ENCODE measurements at regions not wholly inside any gene's neighbourhood (a gene's known extent, or its start where the extent isn't known, plus 50 kb on each side); places are given as distances from the start of the nearest gene placed in this dataset.

DNA sequence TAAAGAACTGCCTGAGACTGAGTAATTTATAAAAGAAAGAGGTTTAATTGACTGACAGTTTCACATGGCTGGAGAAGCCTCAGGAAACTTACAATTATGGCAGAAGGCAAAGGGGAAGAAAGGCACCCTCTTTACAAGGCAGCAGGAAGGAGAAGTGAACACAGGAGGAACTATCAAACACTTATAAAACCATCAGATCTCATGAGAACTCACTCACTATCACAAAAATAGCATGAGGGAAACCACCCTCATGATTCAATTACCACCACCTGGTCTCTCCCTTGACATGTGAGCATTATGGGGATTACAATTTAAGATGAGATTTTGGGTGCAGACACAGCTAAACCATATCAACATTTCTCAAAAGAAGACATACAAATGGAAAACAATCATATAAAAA lies 266.3 kb downstream of the EPM2A start:
- DNase-seq, result no peak

DNA sequence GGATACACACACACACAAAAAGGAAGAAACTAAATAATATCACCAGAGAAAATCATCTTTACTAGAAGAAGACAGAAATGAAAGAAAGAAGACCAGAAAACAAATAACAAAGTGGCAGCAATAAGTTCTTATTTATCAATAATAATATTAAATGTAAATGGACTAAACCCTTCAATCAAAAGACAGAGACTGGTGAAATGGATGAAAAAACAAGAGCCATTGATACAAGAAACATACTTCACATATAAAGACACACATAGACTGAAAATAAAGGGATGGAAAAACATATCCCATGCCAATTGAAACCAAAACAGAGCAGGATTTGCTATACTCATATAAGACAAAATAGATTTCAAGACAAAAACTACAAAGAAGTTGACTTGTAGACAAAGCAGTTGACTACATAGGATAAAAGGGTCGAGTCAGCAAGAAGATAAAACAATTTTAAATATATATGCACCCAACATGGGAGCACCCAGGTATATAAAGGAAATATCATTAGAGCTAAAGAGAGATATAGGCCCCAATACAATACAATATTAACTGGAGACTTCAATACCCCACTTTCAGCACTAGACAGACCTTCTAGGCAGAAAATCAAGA lies 259.4 kb downstream of the EPM2A start:
- no peak for DNase-seq

DNA sequence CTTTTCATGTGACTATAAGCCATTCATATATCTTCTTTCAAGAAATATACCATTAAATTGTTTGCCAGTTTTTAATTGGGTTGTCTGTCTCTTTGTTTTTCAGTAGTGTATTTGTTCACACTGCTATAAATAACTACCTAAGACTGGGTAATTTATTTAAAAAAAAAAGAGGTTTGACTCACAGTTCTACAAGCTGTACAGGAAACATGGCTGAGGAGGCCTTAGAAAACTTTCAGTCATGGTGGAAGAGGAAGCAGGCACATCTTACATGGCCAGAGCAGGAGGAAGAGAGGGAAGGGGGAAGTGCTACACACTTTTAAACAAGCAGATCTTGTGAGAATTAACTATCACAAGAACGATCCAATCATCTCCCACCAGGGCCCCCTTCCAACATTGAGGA lies 255.3 kb downstream of the EPM2A start:
- no peak for DNase-seq

DNA sequence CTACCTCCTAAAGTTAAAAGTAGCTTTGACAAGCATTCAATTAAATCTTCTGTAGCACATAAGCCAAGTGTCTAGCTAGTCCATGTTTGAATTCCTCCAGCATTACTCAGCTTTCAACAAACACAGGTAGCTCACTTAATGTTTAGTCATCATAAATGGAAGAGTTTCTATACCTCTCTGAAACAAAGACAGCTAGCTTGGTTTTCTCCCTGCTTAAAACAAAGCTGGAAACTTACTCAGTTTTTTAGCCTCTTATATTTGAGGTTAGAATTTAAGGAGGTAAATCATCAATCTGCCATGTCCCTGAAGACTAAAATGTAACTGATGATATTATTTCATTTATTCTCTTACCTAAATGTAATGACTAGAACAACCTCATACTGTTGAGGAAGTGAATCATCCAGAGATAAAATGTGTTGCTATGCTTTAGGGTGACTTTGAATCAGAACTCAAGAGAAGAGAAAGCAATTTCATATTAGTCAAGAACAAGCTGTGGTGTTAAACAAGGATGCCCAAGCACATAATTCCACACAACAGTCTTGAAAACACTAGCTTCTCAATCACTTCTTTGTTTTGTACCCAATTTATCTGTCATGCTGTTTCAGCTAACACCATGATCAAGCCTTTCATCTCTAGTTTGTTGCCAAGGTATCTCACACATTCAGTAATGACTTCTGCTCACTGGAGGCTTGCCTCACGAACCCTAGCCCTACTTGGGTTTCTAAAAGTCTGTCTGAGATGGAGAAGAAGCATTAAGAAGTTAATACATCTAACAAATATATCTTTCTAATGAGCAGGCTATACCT lies 251.9 kb downstream of the EPM2A start:
- no peak for DNase-seq

DNA sequence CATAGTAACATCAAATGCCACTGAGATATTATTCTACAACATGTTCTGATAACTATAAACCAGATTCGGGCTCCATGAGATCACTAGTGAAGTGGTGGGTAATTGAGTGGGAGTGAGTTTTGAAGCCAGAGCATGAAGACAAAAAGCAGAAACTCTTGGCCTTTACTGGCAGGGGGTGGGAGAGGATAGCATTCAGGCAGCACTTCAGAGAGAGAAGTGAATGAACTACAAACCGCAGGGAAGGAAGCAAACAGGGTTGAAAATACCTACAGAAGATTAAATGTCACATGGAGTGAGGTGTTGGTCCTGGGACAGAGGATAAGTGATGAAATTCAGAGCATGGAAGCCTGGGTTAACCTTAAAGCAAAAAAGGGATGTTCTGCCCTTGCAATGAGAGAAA lies 250.0 kb downstream of the EPM2A start:
- no peak for DNase-seq

DNA sequence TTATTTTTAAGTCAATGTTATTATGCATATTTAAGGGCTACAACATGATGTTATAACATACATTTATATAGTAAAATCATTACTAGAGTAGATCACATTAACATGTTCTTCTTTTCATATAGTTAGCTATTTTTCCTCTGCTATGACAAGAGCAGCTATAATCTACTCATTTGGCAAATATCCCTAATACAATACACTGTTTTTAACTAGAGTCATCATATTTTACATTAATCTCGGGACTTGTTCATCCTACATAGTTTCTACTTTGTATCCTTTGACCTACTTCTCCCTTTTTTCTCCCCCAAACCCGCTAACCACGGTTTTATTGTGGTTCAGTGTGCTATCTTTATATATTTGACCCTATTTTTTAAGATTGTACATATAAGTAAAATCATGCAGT lies 249.0 kb downstream of the EPM2A start:
- no peak for DNase-seq

DNA sequence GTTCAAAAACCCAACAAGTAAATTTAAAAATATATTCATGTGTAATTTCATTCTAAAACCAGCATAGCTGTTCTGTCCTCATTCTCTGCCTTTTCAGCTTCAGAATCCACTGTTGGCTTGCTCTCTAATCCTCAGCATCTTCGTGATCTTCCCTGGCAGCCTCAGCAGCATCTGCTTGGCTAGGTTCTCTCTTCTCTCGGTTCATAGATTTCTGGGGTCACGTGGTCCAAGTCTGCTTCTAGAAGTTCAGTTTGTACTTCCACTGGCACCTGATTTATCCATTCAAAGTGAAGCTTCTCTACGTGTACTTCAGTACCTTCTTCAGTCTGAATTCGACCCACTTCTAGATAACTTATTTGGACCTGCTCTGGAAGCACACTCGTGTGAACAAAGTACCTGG lies 245.7 kb downstream of the EPM2A start:
- DNase-seq, result no peak

DNA sequence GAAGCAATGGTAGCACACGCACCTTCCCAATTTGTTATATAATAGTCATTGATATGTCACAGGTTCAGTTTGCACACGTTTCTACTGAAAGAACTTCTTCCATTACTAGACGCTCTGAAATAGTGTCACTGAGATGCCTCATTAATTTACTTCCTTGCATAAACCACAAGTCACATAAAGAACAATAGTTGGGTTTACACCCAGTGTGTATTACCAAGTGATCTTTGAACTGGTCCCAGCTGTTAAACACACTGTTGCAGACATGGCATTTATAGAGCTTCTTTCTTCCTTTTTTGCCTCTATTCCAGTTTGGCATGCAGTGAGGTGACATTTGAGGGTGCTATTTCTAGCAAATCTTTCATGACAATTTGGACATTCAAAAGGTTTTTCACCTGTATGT lies 245.3 kb downstream of the EPM2A start:
- DNase-seq, result no peak

DNA sequence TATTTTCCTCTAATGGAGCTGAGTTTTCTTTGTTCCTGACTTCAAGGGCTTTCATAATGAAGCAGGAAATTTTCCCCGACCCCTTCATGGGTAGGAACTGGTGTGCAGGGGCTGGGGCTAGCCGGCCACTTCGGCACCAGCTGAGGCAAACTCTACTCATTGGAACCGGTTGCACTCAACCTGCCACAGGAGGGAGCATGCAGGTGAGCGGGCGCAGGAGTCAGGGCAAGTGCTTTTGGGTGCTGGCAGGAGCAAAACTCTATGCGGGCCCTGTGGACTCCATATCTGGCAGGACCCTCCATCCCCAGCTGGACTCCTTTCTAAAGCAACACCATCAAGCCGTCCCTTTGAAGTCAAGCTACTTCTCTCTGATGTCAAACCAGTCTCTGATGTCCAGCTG lies 244.2 kb downstream of the EPM2A start:
- no peak for DNase-seq

DNA sequence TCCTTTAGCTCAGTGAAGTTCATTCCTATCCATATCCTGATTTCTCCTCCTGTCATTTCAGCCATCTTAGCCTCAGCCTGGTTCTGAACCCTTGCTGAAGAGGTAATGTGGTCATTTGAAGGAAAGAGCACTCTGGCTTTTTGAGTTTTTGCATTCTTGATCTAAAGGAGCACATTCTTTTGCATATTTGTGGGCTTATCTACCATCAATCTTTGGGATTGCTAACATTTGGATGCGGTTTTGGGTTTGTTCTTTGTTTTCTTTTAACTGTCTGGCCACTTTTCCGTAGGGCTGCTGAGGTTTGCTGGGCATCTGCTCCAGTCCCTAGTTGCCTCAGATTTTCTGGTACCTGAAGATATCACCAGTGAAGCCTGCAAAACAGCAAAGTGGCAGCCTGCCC lies 238.3 kb downstream of the EPM2A start:
- DNase-seq, result no peak

DNA sequence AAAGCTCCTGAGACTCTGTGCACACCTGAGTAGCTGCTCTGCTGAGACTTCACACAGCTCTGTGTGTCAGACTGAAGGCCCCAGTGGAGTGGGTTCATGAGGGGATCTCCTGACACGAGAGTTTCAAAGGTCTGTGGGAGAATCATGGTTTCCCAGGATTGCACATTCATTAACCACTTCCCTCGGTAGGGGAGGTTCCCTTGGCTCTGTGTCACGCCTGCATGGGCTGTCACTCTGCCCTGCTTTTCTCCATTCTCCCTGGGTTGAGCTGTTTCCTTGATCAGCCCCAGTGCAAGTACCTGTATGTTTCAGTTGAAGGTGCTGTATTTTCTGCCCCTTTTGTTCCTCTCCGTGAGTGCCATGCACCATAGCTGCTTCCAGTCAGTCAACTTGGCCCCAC lies 236.9 kb downstream of the EPM2A start:
- DNase-seq, result no peak

DNA sequence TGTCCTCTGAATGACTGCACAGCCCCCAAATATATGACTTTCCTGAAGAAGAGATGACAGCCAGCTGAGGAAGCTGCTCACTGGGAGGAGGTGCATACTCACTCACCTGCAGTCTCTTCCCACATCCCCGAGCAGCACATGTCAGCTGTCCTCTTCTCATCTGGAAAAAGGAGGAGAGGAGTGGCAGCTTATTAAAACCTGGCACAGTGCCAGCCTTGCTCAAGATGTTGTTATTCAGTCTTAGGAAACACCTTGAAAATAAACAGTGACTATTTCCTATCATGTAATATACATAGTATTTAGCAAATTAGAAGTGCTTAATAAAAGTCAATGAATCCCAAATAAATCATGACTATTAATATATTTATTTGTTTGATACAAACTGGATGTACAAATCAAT lies 232.9 kb downstream of the EPM2A start:
- DNase-seq, result peak; percentile 2

DNA sequence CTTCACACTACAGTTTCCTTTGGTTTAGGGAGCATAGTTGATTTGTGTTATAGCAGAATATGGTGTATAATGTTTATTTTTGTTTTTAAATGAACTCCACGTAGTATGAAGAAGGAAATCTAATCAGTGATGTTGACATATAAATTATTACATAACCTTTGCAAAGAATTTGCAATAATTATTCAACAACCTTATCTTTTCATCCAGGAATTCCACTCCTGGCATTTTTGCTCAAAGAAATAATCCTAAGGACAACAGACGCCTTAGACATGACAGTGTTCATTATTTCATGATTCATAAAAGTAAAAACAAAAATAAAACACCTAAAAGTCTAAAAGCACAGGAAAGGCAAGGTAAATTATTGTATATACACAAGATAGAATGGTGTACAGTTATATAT lies 229.2 kb downstream of the EPM2A start:
- no peak for DNase-seq

DNA sequence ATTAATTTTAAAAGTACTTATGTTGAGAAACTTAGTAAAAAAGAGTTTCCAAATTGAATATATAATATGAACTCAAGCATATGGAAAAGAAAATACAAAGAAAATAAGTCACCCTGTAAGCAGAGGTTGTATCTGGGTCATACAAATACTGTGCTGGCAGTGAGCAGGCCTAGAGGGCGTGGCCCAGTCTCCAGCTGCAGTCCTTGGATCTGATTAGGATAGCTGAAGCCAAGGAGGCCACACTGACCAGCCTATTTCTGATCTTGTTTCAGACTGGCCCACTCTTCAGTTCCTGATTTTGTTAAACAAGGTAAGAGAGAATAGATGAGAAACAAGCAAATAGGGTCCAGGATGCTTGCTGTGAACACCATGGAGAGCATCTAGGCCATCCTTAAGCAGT lies 228.8 kb downstream of the EPM2A start:
- DNase-seq, result no peak

DNA sequence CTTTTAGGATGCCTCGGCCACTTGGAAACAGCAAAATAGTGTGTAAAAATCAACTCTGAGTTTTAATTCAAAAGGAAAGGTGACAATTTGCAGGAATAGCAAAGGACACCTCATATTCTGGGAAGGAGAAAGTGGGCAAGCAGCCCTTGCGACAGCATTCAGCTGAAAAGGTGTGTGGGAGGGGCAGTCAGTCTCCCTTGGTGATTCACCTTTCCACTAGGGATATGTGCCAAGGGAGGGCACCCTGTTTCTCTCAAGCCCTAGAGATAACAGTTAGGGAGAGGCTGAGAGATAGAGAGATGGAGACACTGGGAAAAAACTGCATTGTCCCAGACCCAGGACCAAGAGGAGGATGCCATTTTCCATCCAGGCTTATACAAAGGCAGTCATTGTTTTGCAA lies 228.1 kb downstream of the EPM2A start:
- no peak for DNase-seq

DNA sequence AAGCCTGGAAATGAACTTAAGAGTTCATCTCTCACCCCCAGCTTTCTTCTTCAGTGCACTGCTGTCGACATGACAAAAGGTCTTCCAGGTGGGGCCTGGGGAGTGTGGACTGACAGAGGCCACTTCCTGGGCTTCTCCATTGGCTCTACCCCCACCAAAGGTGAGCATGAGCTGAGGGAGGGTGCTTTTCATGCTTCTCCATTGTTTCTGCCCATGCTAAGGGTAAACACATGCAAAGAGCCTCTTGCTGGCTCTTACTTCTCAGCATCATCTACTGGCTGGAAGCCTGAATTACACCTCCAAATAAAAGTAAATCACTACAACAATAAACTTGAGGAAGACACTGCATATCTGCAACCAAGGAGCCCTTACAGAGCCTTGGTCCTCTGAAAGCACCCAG lies 227.2 kb downstream of the EPM2A start:
- no peak for DNase-seq

DNA sequence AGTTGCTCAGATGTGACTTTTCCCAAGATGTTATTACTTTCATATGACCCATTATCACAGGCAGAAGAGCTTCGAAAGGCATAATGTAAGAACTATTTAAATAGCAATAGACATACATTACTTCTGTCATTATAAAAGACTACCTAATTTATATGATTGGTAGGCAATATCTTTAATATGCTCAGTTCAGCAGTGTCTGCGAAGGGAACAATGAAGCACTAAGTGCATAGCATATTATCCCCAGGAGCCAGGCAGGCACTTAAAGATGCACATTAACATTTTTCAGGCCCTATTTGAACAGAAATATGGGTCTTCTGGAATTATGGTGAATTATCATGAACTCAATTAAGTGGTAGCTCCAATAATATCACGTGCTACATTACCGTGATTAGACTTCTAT lies 217.8 kb downstream of the EPM2A start:
- DNase-seq, result no peak

DNA sequence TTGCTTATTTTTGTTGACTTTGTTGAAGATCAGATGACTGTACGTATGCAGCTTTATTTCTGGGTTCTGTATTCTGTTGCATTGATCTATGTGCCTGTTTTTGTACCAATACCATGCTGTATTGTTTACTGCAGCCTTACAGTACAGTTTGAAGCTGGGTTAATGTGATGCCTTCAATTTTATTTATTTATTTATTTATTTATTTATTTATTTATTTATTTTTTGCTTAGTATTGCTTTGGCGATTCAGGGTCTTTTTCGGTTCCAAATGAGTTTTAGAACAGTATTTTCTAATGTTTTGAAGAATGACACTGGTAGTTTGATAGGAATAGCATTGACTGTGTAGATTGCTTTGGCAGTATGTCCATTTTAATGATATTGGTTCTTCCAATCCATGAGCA lies 210.3 kb downstream of the EPM2A start:
- DNase-seq, result no peak

DNA sequence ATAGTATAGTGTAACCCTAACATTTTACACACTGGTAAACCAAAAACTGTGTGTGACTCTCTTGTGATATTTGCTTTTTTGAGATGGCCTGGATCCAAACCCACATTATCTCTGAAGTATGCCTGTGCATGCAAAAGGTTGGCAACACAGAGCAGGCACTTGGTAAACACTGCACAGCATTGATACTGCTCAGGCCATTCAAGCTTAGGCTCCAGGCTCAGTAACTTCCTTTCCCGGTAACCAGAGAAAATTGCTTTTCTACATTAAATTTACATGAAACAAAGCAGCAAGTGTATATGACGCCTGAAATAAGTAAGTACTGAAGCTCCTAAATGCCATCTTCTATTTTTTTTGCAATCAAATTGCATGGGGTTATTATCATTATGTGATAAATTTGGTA lies 205.7 kb downstream of the EPM2A start:
- no peak for DNase-seq

DNA sequence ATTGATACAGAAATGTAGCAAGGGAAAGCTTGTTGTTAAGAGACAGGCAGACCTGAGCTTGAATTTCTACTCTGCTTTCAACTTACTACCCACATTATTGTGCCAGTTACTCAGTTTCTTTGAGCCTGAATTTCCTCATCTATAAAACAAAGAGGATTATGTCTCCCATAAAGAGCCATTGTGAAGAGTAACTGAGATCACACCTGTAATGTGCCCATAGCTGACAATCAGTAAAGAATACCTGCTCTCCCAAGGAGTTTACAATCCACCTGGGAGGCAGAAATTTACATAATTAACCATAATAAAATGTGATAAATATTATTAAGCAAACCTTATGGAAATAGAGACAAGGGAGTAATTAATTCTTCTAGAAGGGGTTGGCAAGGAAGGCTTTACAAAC lies 204.9 kb downstream of the EPM2A start:
- DNase-seq, result no peak

DNA sequence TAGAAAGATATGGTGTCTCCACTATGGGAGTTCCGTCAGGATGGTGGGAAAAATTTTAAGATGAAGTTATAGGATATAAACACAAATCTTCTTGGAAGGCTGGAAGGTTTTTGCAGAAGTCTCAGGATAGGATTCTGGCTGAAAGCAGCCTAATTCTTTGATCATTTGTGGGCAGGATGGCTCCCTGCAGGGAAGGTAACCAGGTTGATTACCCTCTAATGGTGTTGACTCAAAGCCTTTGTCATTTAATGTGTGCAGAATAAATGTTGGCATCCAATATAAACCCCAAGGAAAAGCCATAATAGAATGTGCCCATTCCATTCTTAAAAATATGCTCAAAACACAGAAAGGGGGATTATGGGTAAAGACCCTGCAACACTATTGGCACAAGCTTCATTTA lies 204.3 kb downstream of the EPM2A start:
- DNase-seq, result no peak

DNA sequence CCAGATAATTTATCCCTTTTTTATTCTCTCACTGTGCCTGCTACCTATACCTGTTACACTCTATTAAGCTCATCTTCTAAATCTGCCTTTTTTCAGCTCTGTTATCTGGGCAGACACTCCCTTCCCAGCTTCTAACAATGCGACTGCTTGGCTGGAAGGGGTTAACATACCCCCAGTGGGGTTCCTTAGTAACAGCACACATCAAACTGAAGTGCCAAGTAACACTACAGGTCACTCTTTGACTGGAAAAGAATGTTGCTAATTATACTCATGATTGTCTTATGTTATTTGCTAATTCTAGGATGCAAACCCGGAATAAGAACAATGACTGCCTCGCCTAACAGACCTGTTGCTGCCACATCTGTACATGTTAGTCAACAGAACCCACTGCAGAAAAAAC lies 203.5 kb downstream of the EPM2A start:
- DNase-seq, result no peak

DNA sequence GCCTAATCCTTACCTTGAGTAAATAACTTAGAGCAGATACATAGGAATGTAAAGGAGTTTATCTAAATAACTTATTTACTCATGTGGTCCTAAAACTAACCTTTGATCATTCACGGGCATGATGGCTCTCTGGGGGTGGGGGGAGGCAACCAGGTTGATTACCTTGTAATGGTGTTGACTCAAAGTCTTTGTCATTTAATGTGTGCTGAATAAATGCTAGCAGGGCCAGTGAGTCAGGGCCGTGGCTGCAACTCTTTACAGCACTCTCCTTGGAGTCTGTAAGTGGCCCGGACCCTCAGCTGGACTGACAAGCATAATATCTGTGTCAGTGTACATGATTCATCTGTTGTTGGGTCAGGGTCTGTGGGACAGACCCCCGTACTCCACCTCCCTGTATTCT lies 203.0 kb downstream of the EPM2A start:
- no peak for DNase-seq

DNA sequence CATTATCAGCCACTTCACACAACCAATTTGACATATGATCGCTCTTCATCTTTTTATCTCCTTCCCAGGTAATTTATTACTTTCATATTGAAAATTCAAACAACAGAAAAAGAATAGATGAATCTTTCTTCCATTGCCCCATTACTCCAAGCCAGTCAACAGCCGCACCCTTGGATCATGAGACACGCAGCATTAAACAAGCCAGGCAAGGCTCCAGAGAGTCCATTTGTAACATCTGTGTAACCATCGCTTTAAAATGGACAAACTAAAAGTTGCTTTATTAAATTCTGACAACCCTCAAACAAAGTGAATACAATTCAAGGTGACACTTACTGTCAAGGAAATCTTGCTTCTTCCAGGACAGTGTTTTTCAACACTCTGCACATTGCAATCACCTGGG lies 200.3 kb downstream of the EPM2A start:
- DNase-seq, result no peak

DNA sequence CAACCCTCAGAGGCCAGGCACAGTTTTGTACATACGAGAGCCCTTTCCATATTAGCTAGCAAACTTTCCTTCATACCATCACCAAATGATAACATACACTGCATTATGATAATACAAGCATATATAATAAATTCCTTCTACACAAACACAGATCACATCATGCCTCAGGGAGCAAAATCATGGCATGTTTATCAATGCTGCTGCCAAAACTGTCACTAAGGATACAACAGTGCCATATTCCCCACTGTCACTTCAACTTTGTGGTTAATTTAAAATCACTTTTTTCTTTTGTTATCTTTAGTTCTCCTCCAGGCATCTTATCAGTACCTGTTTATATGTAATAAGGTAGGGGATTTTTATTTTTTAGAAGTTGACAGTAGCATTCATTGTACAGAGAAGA lies 196.3 kb downstream of the EPM2A start:
- no peak for DNase-seq
